ENCODE measurements at regions not wholly inside any gene's neighbourhood (a gene's known extent, or its start where the extent isn't known, plus 50 kb on each side); places are given as distances from the start of the nearest gene placed in this dataset.

- no peak for DNase-seq
Measured at GRCh38 chr10:78374331-78375028, 340.8 kb downstream of the RPS24 start.

GRCh38 chr10:78375854-78376785 lies 342.5 kb downstream of the RPS24 start:
- DNase-seq = no peak

- no peak for DNase-seq
Measured at GRCh38 chr10:78377356-78377755, 343.7 kb downstream of the RPS24 start.

- DNase-seq = no peak
Measured at GRCh38 chr10:78378192-78378591, 344.5 kb downstream of the RPS24 start.

DNA sequence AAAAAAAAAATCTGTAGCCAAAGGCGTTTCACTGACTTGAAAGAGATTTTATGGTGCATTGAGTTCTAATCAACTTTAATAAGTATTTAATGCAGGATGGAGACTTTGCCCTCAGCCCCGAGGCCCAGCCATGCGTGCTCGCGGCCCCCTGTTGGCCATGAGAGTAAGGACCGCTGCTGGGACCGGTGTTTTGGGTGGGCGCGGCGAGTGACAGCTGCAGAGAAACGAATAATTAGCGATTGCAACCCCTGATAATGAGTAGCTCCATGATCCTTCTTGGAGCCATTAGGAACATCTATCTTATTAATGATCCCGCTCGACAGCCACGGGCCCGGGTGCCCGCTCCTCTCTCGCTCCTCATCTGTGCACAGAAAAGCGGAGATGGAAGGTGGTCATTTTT lies 347.4 kb downstream of the RPS24 start:
- DNase-seq = no peak

GRCh38 chr10:78382047-78382446 lies 348.4 kb downstream of the RPS24 start:
- DNase-seq = no peak

- no peak for DNase-seq
Measured at GRCh38 chr10:78382772-78383171, 349.1 kb downstream of the RPS24 start.

- DNase-seq = no peak
Measured at GRCh38 chr10:78383378-78384048, 349.9 kb downstream of the RPS24 start.

DNA sequence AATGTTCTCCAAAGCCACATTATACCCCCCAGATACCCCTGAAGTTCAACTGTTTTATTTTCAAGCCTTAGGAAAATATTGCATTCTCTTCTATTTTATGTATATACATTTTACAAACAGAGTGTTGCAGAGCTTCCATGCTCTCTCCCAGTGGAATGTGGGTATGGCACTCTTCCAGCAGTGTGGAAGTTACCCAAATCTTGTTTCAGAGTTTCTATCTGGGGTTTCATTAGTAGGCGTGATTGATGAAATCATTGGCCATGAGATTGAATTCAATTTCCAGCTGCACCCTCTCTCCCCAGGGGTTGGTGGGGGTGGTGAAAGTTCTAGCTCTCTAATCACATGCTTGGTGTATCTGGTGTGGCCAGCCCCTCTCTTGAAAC lies 350.4 kb downstream of the RPS24 start:
- no peak for DNase-seq

GRCh38 chr10:78385599-78385998 lies 351.9 kb downstream of the RPS24 start:
- no peak for DNase-seq

DNA sequence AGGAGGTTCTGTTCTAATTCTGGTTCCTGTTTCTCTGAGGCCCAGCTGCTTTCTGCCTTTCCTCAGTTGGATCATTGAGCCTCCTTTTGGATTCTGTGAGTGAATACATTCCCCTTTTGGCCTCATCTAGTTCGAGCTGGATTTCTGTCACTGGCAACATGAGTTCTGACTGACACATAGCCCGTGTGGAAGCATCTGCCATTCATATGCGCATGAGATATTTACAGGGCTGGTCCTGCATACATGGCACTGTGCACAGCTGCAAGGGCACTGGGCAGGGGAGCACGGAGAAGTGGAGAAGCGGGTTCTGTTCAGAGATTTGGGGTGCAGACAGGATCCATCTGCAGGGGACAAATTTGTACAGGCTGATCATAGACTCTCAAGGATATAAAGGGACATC lies 352.8 kb downstream of the RPS24 start:
- DNase-seq = no peak

- no peak for DNase-seq
Measured at GRCh38 chr10:78388331-78389050, 354.8 kb downstream of the RPS24 start.

- DNase-seq = no peak
Measured at GRCh38 chr10:78389419-78389818, 355.8 kb downstream of the RPS24 start.

- no peak for DNase-seq
Measured at GRCh38 chr10:78390051-78390450, 356.4 kb downstream of the RPS24 start.

DNA sequence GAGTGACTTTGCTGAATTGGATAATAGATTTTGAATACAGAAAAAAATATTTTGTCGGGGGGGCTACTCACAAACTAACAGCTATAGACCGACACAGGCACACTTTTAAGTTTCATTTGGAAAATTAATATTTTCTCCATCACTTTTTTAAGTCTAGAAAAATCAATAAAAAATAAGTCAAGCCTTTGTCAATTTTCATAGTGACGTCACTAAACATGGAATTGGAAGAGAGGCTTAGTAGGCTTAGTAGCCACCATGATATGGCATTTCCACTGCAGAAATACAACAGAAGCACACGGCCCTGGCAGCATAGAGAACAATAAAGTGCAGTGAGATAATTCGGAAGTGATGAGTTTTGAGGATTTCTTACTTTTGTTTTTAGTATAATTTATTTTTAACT lies 357.2 kb downstream of the RPS24 start:
- no peak for DNase-seq

GRCh38 chr10:78391585-78391984 lies 357.9 kb downstream of the RPS24 start:
- no peak for DNase-seq

GRCh38 chr10:78392197-78392596 lies 358.5 kb downstream of the RPS24 start:
- no peak for DNase-seq

GRCh38 chr10:78393094-78393493 lies 359.4 kb downstream of the RPS24 start:
- DNase-seq = no peak

DNA sequence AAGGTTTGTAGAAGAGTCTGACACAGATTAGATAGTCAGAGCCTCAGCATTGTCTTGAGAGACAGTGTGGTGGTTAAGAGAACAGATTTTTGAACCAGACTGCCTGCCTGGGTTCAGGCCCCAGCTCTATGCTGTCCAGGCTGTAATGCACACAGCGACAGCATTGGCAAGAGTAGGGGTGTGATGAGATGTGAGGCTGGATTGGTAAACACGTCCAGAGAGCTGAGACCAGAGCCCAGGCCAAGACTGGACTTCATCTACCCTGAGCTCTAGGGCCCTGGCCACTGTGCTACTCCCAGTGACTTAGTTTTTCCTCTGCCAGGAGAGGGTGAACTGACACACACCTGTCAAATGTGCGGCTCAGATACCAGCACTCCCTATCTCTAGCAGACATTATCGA lies 360.4 kb downstream of the RPS24 start:
- DNase-seq = no peak

DNA sequence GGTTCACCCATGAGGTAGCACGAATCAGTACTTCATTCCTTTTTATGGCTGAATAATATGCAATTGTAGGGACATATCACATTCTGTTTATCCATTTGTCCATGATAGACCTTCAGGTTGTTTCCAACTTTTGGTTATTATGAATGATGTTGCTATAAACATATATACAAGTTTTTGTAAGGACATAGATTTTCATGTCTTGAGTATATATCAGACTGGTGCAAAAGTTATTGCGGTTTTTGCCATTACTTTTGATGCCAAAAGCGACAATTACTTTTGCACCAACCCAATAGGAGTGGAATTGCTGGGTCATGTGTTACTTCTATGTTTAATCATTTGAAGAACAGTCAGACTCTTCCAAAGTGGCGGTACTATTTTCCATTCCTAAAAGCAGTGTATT lies 361.5 kb downstream of the RPS24 start:
- DNase-seq = no peak

GRCh38 chr10:78396754-78397153 lies 363.1 kb downstream of the RPS24 start:
- no peak for DNase-seq

GRCh38 chr10:78397786-78398185 lies 364.1 kb downstream of the RPS24 start:
- no peak for DNase-seq

DNA sequence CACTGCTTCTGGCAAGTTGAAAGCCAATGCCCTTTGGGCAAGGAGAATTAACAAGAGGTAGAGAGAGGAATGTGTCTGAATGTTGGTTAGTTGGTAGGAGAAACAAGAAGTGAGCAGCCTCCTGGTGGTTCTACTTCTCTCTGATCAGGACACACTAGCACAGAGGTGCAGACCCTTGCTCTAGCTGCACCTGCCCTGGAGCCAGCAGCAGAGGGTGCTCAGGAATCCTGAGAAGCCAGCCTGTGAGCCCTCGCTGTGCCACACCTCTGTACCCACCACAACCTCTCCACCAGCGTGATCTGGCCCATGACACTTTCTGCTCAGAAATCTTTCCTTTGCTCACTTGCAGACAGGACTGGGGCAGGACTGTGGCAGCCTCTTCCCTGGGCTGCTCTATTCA lies 364.7 kb downstream of the RPS24 start:
- no peak for DNase-seq
